B cell (primary cell): ENCODE measurements at regions not wholly inside any gene's neighbourhood (a gene's known extent, or its start where the extent isn't known, plus 50 kb on each side); places are given as distances from the start of the nearest gene placed in this dataset.

Experiments used
- CTCF ChIP-seq: fragments of 200-600 bp; IDR thresholded peaks from one replicate; pipeline ENCODE4 v1.8.0; 2022; ENCODE audit warnings: antibody characterized with exemption, mild to moderate bottlenecking
- EZH2 ChIP-seq: IDR thresholded peaks from 2 replicates; pipeline ENCODE4 v1.6.1; 2012; ENCODE audit warnings: borderline replicate concordance, low read depth, mild to moderate bottlenecking, moderate library complexity, low read length; ENCODE audit not compliant: insufficient read depth, poor library complexity, severe bottlenecking

- TF ChIP-seq CTCF (no peak), EZH2 (no peak)
These were observed 100.3 kb upstream of the FRG1 start for GRCh38 chr4:189840356-189840755.
